Activated naive CD8-positive, alpha-beta T cell treated with anti-CD3 and anti-CD28 coated beads, Interleukin-2, amount 10 ng/mL, durations not matched to agents 7 days and 5 days (primary cell): ENCODE measurements at regions not wholly inside any gene's neighbourhood (a gene's known extent, or its start where the extent isn't known, plus 50 kb on each side); places are given as distances from the start of the nearest gene placed in this dataset.

Source experiments
- ATAC-seq: fragments of 150-1000 bp; cut with Tn5 transposase; one replicate; pipeline ENCODE4 v1.10.0; 2021; ENCODE audit warnings: low read depth, moderate library complexity
- POLR2A ChIA-PET: fragments of 350-600 bp; sonication (Branson Sonifier 250); formaldehyde crosslinking; loops from one replicate; lab custom pipeline; 2021; ENCODE audit warnings: antibody characterized with exemption; lab: Charles Lee
- DNase-seq: peaks from one replicate; pipeline ENCODE4 v3.0.0; 2021
- H3K27ac Mint-ChIP-seq: one replicate; pipeline ENCODE4 v1.8.0; 2022; ENCODE audit warnings: mild to moderate bottlenecking, mixed read lengths
- H3K27me3 Mint-ChIP-seq: one replicate; pipeline ENCODE4 v1.8.0; 2022; ENCODE audit warnings: mild to moderate bottlenecking, moderate library complexity, mixed read lengths
- H3K36me3 Mint-ChIP-seq: one replicate; pipeline ENCODE4 v1.8.0; 2021; ENCODE audit warnings: mild to moderate bottlenecking, mixed read lengths
- H3K4me1 Mint-ChIP-seq: one replicate; pipeline ENCODE4 v1.8.0; 2021; ENCODE audit warnings: mixed read lengths
- H3K4me3 Mint-ChIP-seq: one replicate; pipeline ENCODE4 v1.8.0; 2022; ENCODE audit warnings: mild to moderate bottlenecking, moderate library complexity, mixed read lengths
- H3K9me3 Mint-ChIP-seq: one replicate; pipeline ENCODE4 v1.8.0; 2021; ENCODE audit warnings: mixed read lengths

DNA sequence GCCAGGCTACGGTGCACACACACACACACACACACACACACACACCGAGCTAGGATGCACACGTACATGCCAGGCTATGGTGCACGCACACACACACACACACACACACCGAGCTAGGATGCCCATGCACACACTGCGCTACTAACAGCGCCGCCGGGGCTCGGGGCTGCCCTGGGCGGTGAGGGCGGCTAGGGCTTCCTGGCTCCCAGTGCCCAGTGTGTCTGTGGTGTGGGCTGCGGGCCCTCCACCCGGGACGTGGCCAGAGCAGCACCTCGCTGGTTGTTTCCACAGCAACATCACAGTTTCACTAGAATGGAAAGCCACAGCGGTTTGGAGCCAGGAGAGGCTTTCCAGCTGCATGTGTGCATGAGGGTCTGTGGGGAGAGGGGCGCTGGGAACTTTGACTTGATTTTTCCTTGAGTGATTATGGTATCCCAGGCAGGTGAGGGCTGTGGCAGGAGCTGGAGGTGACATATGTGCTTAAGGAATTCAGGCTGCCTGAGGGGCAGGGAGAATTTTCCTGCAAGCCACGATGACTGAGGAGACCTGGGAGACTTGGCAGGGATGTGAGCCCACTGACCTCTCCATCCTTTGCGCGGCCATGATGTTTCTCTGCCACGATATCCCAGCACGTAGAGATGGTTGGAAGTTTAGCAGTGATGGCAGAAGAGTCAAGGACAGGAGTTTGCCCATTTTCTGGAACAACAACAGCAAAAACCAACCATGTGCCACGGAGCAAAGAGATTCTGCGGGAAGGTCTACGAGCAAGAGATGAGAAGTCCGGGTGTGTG, 195.9 kb downstream of the SNX19 start:
- no peak overlapping the region for H3K4me3 Mint-ChIP-seq
- no peaks in the 10 kb centered on the region for H3K4me1 Mint-ChIP-seq
- no peaks in the 10 kb centered on the region for H3K27me3 Mint-ChIP-seq
- no peaks in the 10 kb centered on the region for H3K9me3 Mint-ChIP-seq
- DNase-seq (no peak), ATAC-seq (no peak)
- H3K36me3 Mint-ChIP-seq: no peaks in the 10 kb centered on the region
- POLR2A ChIA-PET: no interaction called here
- H3K27ac Mint-ChIP-seq: peak overlapping the region; percentile 13

- Mint-ChIP-seq H3K27me3 (no peaks in the 10 kb centered on the region), H3K27ac (no peak overlapping the region), H3K36me3 (no peaks in the 10 kb centered on the region), H3K4me1 (no peaks in the 10 kb centered on the region), H3K9me3 (no peaks in the 10 kb centered on the region), H3K4me3 (no peak overlapping the region)
- ATAC-seq (no peak), DNase-seq (no peak)
- POLR2A ChIA-PET: no interaction called here
Observed at GRCh38 chr11:130721023-130721681, 195.1 kb downstream of the SNX19 start.

DNA sequence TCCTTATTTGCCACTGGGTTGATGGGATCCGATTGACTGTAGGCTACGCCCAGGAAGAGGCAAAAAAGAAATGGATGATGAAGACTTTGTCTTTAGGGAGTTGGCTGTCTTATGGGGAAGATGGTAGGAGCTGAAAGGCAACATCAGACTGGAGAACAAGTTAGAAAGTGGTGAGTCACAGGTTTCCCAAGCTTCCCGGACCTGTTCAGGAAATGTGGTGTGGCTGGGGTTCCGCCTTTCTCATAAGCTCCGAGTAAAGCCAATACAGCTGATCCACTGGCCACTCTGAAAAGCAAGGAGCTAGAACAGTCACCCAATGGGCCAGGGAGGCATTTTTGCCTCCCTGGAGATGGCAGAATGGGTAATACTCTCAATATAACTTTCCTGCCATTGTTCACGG, 194.5 kb downstream of the SNX19 start:
- POLR2A ChIA-PET: no interaction called here
- H3K27me3 Mint-ChIP-seq: no peaks in the 10 kb centered on the region
- no peak for ATAC-seq
- no peak overlapping the region for H3K27ac Mint-ChIP-seq
- H3K4me3 Mint-ChIP-seq: no peak overlapping the region
- no peaks in the 10 kb centered on the region for H3K4me1 Mint-ChIP-seq
- H3K36me3 Mint-ChIP-seq: no peaks in the 10 kb centered on the region
- H3K9me3 Mint-ChIP-seq: no peaks in the 10 kb centered on the region
- DNase-seq: no peak

DNA sequence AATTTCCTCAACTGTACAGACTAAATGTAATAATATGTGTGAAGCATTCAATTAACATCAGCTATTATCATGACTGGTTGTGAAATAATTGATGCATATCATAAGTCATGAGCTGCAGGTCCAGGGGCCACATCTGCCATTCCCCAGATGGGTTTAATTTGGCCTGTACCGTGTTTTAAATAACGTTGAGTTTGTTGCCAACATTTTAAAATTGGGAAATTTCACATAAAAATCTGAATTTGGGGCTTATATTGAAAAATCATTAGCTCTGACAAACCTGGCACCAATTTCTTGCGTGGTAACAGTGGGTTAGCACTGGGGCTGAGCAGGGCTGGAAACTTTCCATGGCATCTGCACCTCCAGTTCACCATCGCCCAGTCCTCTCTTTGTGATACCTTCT, 193.9 kb downstream of the SNX19 start:
- ATAC-seq (no peak), DNase-seq (no peak)
- Mint-ChIP-seq H3K4me1 (no peaks in the 10 kb centered on the region), H3K9me3 (no peaks in the 10 kb centered on the region), H3K27me3 (no peaks in the 10 kb centered on the region), H3K27ac (no peak overlapping the region), H3K4me3 (no peak overlapping the region), H3K36me3 (no peaks in the 10 kb centered on the region)
- POLR2A ChIA-PET: no interaction called here

DNA sequence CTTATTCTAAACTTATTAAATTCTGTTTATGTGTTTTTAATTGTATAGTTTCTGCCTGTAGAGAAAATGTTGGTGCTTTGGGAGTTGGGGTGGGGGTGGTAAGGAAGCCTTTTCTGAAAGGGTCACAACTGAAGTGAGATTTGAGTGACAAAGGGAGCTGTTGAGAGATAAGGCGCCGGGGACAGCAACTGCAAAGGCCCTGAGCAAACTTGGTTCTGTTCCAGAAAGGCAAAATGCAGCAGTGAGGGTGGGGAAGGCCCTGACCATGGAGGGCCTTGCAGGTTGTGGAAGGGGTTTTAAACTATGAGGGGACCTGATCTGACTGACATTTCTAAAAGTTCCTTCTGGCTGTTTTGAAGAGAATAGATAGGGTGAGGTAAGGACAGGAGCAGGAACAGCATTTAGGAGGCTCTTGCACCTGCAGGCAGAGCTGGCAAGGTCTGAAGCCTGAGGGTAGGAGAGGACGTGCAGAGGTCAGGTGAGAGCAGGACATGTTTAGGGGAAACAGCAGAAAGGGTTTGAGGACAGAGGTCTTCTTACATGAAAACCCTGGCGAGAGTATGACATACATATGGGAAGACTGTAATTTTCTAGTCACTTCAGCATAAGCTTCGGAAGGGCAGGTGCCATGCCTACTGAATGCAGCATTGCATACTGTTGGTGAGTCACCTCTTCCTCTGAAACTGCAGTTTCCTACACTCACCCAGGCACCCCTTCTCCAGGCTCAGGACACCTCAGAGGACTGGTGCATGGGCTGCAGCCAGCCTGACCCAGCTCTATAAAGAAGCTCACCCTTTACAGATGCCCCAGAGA, 190.7 kb downstream of the SNX19 start:
- H3K36me3 Mint-ChIP-seq: no peaks in the 10 kb centered on the region
- POLR2A ChIA-PET: no interaction called here
- no peak overlapping the region for H3K27ac Mint-ChIP-seq

GRCh38 chr11:130726234-130727037, 189.8 kb downstream of the SNX19 start:
- Mint-ChIP-seq H3K4me1 (no peaks in the 10 kb centered on the region), H3K27ac (no peak overlapping the region), H3K27me3 (no peaks in the 10 kb centered on the region), H3K36me3 (no peaks in the 10 kb centered on the region), H3K9me3 (peaks cover 3% of the 10 kb centered on the region), H3K4me3 (no peak overlapping the region)
- ATAC-seq (no peak), DNase-seq (no peak)
- POLR2A ChIA-PET: no interaction called here

More for the DNA sequence above, 190.7 kb downstream of the SNX19 start:
- H3K4me1 Mint-ChIP-seq: no peaks in the 10 kb centered on the region
- no peak for ATAC-seq
- no peak for DNase-seq
- H3K27me3 Mint-ChIP-seq: no peaks in the 10 kb centered on the region
- H3K9me3 Mint-ChIP-seq: peaks cover 1% of the 10 kb centered on the region
- H3K4me3 Mint-ChIP-seq: no peak overlapping the region

DNA sequence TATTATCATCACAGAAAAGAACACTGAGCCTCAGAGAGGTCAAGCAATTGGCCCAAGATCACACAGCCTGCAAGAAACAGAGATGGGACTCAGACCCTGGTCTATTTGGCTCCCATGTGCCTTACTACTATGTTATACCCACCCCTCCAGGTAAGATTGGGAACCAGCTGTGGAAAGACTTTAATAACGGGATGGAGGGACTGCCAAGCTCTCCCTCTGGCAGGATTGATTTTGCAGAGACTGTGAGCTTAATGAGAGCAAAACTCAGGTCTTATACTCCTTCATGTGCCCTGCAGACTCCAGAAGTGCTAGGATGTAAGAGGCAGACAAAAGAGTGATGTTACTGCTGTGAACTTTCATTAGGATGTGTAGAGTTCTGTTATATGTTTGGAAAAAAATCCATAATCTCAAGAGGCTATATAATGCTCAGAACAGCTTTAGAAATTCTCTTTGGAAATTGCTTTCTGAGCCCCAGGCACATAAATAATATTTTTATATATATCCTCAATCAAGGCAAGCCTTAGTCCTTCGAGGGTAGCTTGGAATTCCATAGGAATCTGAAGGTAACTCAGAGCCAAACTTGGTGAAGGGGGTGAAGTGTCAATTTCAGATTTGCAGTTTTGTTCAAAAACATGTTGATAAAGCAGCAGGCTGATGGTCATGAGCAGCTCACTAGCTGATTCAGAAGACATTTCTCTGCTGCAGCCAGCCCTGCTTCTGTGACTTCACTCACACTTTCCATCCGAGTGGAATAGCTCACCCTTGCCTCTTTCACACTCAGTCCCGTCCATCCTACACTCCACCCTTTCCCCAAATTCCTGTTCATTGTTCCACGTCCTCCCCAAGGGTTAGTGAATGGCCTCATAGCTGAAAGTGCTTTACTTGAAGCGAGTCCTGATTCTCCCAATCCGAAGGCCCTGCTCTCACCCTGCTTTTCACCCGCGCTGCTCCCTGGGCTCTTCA, 188.8 kb downstream of the SNX19 start:
- H3K4me3 Mint-ChIP-seq: no peak overlapping the region
- peaks cover 3% of the 10 kb centered on the region for H3K9me3 Mint-ChIP-seq
- H3K27me3 Mint-ChIP-seq: no peaks in the 10 kb centered on the region
- no peaks in the 10 kb centered on the region for H3K4me1 Mint-ChIP-seq
- H3K27ac Mint-ChIP-seq: no peak overlapping the region
- POLR2A ChIA-PET: no interaction called here
- DNase-seq (no peak), ATAC-seq (no peak)
- H3K36me3 Mint-ChIP-seq: no peaks in the 10 kb centered on the region

GRCh38 chr11:130728185-130729180, 187.8 kb downstream of the SNX19 start:
- no peak overlapping the region for H3K4me3 Mint-ChIP-seq
- ATAC-seq (no peak), DNase-seq (no peak)
- no peaks in the 10 kb centered on the region for H3K36me3 Mint-ChIP-seq
- H3K4me1 Mint-ChIP-seq: no peaks in the 10 kb centered on the region
- no peaks in the 10 kb centered on the region for H3K27me3 Mint-ChIP-seq
- no peak overlapping the region for H3K27ac Mint-ChIP-seq
- POLR2A ChIA-PET: no interaction called here
- H3K9me3 Mint-ChIP-seq: peaks cover 5% of the 10 kb centered on the region

- Mint-ChIP-seq H3K27ac (no peak overlapping the region), H3K27me3 (no peaks in the 10 kb centered on the region), H3K36me3 (no peaks in the 10 kb centered on the region), H3K4me3 (no peak overlapping the region), H3K9me3 (peaks cover 5% of the 10 kb centered on the region), H3K4me1 (no peaks in the 10 kb centered on the region)
- ATAC-seq (no peak), DNase-seq (no peak)
- POLR2A ChIA-PET: no interaction called here
Observed at GRCh38 chr11:130729193-130729592, 187.1 kb downstream of the SNX19 start.

DNA sequence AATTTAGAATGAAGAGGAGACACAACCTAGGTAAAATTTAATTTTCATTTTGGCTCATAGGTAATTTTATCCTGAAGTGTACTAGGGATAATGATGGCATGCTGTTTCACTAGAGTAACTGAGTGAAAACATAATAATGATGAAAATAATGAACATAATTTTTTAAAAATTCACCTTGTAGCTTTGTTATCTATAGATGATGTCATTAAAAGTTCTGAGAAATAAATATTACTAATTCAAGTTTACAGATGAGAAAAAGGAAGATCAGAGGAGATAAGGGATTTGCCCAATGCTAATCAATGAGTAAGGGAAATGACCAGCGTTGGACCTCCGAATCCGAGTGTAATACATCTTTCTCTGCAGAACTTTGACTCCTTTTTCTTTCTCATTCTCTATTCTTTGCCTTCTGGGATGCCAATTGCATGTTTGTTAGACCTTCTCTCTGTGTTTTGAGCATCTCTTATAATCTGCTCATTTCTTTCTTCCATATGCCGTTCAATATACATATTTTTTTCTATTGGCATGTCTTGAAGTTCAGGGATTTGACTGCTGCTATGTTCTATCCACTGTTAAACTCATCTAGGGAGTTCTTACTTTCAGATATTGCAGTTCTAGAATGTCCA, 186.5 kb downstream of the SNX19 start:
- POLR2A ChIA-PET: no interaction called here
- no peak overlapping the region for H3K27ac Mint-ChIP-seq
- no peak for ATAC-seq
- H3K36me3 Mint-ChIP-seq: no peaks in the 10 kb centered on the region
- peaks cover 7% of the 10 kb centered on the region for H3K9me3 Mint-ChIP-seq
- H3K4me3 Mint-ChIP-seq: no peak overlapping the region
- DNase-seq: no peak
- no peaks in the 10 kb centered on the region for H3K4me1 Mint-ChIP-seq
- no peaks in the 10 kb centered on the region for H3K27me3 Mint-ChIP-seq

DNA sequence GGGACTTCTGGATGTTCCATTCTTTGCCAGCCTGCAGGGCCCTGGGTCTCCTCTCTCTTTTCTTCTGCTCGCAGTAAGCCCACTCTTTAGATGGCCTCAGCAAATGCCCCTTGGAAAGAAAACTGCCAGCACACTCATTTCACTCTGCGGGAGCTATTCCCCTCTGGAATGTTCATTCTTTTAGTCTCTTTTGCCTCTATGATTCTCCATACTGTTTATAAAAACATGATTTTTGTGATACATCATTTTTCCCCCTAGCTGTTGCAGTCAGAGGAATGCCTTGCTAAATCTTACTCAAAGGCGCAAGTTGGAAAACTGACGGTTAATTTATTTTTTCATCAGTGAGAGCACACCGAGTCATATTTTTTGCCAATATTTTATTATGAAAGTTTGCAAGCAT, 184.9 kb downstream of the SNX19 start:
- no peak overlapping the region for H3K4me3 Mint-ChIP-seq
- H3K27ac Mint-ChIP-seq: no peak overlapping the region
- no peaks in the 10 kb centered on the region for H3K36me3 Mint-ChIP-seq
- H3K27me3 Mint-ChIP-seq: no peaks in the 10 kb centered on the region
- no peak for DNase-seq
- H3K4me1 Mint-ChIP-seq: peaks cover 6% of the 10 kb centered on the region
- POLR2A ChIA-PET: no interaction called here
- H3K9me3 Mint-ChIP-seq: peaks cover 13% of the 10 kb centered on the region
- ATAC-seq: no peak
